ENCODE measurements at regions not wholly inside any gene's neighbourhood (a gene's known extent, or its start where the extent isn't known, plus 50 kb on each side); places are given as distances from the start of the nearest gene placed in this dataset.
A peak's percentile ranks its signal among the peaks of the same experiment; 100 is the strongest.
"Not testable (repeated sequence)": the region's sequence is repeated elsewhere in the genome, so short reads cannot be mapped to it uniquely, and the experiment has no call there.

- peak; percentile 6 for DNase-seq (ENCODE audit: low read depth)
- no peak for TF ChIP-seq CTCF (IDR thresholded peaks at IDR 0.05; ENCODE audit: low read length, missing control alignments)
- no peak overlapping the region for H3K4me3 ChIP-seq (replicated peaks; ENCODE audit: low read depth, low read length)
Measured at GRCh38 chr20:47429409-47429808, 72.3 kb upstream of the NCOA3 start.

DNA sequence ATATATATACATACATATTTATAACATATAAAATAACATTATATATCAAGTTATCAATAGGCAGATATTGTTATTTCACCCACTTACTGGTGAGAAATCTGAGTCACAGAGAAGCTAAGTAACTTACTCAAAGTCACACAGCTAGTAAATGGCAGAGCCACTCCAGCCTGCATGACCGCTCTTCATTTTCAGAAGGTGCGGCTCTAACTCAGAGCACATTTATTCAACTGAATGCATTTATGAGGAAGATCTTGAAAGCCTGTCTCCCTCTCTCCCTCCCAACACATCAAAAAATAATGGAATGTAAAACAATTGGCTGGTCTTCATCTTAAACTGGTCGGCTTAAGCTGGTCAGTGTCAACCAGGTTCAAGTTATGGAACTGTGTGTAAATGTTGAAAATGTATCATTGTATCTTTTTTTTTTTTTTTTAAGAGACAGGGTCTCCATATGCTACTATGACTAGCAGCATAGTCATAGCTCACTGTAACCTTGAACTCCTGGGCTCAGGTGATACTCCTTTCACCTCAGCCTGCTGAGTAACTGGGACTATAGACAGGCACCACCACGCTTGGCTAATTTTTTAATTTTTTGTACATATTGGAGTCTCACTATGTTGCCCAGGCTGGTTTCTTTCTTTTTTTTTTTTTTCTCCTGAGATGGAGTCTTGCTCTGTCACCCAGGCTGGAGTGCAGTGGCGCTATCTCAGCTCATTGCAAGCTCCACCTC is 70.7 kb upstream of the NCOA3 start:
- no peak overlapping the region for H3K4me3 ChIP-seq (replicated peaks; ENCODE audit: low read depth, low read length)
- DNase-seq (ENCODE audit: low read depth) = no peak
- no peak for TF ChIP-seq CTCF (IDR thresholded peaks at IDR 0.05; ENCODE audit: low read length, missing control alignments)

- TF ChIP-seq CTCF (IDR thresholded peaks at IDR 0.05; ENCODE audit: low read length, missing control alignments) = no peak
- no peak overlapping the region for H3K4me3 ChIP-seq (replicated peaks; ENCODE audit: low read depth, low read length)
- no peak for DNase-seq (ENCODE audit: low read depth)
Measured at GRCh38 chr20:47432834-47433210, 68.9 kb upstream of the NCOA3 start.

GRCh38 chr20:47434128-47434779 is 67.4 kb upstream of the NCOA3 start:
- H3K4me3 ChIP-seq (replicated peaks; ENCODE audit: low read depth, low read length) = not testable (repeated sequence)
- peak; percentile 31 for DNase-seq (ENCODE audit: low read depth)

GRCh38 chr20:47438464-47439381 is 63.0 kb upstream of the NCOA3 start:
- DNase-seq (ENCODE audit: low read depth) = no peak
- no peak overlapping the region for H3K4me3 ChIP-seq (replicated peaks; ENCODE audit: low read depth, low read length)
- no peak for TF ChIP-seq CTCF (IDR thresholded peaks at IDR 0.05; ENCODE audit: low read length, missing control alignments)

DNA sequence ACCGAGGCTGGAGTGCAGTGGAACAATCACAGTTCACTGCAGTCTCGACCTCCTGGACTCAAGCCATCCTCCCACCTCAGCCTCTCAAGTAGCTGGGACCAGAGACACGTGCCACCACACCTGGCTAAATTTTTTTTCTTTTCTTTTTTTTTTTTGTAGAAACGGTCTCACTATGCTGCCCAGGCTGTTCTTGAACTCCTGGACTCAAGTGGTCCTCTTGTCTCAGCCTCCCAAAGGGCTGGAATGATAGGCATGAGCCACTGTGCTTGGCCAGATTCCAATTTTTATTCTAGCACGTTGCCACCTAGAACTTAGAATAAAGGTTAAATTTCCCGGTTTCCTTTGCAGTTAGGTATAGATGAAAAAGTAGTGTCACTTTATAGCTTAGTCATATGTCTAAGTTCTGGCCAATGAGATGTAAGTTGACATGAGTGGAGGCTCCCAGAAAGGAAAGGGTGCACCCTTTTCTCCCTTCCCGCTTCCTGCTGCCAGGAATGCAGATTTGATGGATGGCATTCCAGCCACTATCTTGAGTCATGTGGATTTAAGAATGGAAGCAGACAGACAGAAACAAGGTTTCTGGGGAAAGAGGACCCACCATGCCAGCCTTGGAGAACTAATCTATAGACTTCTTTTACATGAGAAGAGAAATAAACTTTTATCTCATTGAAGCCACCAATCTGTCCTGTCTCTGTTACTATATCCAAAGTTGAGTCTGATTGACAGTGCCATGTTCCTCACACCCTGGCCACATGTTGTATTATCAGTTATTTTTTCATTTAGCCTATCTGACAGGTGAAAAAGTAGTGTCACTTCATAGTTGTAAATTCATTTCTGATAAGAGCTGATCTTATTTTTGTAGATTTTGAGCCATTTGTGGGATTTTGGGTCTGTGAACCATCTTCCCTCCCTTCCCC is 60.6 kb upstream of the NCOA3 start:
- DNase-seq (ENCODE audit: low read depth) = peak; percentile 43
- TF ChIP-seq CTCF (IDR thresholded peaks at IDR 0.05; ENCODE audit: low read length, missing control alignments) = no peak

More for the DNA sequence above, 60.6 kb upstream of the NCOA3 start:
- no peak overlapping the region for H3K4me3 ChIP-seq (replicated peaks; ENCODE audit: low read depth, low read length)
